ENCODE measurements at regions not wholly inside any gene's neighbourhood (a gene's known extent, or its start where the extent isn't known, plus 50 kb on each side); places are given as distances from the start of the nearest gene placed in this dataset.

DNA sequence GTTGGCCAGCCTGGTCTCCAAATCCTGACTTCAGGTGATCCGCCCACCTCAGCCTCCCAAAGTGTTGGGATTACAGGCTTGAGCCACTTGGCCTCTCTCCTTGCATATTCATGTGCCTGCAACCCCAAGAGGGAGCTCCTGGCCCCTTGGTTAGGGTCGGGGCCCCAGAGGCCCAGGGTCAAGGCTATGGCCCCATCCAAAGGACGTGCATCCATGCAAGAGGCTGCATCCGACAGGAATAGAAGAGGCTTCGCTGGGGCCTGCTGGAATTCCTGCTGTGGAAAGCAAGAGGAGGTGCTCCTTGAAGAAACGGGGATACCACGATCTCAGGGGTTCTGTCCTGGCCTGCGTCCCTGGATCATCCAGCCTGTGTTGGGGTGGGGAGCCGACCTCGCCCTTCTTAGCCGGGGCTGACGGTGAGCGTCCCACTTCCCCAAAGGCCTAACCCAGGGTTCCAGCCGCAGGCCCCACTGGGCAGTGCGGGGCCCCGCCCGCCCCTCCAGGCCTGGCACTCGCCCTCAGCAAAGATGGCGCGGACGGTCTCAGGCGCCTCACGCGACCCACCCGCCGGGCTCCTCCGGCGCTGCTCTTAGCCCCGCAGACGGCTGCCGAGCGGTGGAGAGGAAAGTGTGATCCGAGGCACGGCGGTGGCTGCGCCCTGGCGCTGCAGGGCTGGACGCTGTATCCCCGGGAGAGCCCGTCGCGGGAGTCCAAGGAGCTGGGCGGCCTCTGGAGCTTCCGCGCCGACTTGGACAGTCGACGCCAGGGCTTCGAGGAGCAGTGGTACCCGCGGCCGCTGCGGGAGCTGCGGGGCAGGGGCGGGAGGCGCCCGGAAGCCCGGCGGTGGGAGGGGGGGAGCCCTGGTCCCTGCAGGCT lies 54.7 kb downstream of the ZNF727 start:
- no peak overlapping the region for H3K27ac ChIP-seq
- TF ChIP-seq Cebpa-rat (IDR thresholded peaks at IDR 0.05): no peak
- no peak overlapping the region for H3K9ac ChIP-seq
- H3K4me3 ChIP-seq: no peak overlapping the region; the same call in 1 of the 2 replicates
- H3K9me3 ChIP-seq: peaks cover 11% of the 10 kb centered on the region
- H3K4me2 ChIP-seq: no peak overlapping the region
- H3K27me3 ChIP-seq: no peaks in the 10 kb centered on the region
- H4K20me1 ChIP-seq: no peaks in the 10 kb centered on the region
- no peaks in the 10 kb centered on the region for H3K4me1 ChIP-seq
- H3K36me3 ChIP-seq: no peaks in the 10 kb centered on the region

DNA sequence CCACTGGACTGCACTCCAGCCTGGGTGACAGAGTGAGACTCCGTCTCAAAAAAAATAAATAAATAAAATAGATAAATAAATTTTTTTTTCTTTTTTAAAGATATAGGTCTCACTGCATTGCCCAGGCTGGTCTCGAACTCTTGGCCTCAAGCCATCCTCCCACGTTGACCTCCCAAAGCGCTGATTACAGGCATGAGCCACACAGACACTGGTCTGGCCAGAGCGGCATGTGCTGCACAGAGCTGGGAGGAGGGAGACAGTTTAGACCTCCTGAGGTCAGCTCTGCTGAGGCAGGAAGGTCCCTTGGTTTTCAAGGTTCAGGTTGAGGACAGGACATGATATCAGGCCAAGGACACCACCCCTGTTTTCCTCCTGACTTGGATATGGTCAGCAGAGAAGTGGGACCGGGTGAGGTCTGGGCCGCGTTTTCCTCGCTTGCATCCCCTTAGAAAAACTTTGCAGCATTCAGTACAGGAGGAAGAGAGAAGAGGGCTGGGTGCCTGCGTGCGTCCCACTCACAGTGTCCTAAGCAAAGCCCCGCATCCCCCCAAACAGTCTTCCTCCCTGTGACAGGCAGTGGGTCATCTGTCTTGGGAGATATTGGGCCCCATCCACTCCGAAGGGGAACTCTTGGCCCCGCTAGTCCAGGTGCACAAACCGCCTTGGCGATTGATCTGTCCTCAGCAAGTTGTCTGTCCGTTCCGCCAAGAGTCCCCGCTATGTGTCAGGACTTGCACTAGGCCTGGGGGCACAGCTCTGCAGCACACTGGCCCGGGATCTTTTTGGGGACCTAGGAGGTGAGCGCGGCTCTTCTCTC lies 56.1 kb downstream of the ZNF727 start:
- no peak for TF ChIP-seq Cebpa-rat (IDR thresholded peaks at IDR 0.05)
- no peak overlapping the region for H3K4me3 ChIP-seq
- H3K36me3 ChIP-seq: no peaks in the 10 kb centered on the region
- H3K4me2 ChIP-seq: no peak overlapping the region
- H3K9me3 ChIP-seq: no peaks in the 10 kb centered on the region; the same call in none of the 2 replicates
- H4K20me1 ChIP-seq: no peaks in the 10 kb centered on the region
- H3K27me3 ChIP-seq: no peaks in the 10 kb centered on the region
- no peaks in the 10 kb centered on the region for H3K4me1 ChIP-seq
- H3K27ac ChIP-seq: no peak overlapping the region
- no peak overlapping the region for H3K9ac ChIP-seq

DNA sequence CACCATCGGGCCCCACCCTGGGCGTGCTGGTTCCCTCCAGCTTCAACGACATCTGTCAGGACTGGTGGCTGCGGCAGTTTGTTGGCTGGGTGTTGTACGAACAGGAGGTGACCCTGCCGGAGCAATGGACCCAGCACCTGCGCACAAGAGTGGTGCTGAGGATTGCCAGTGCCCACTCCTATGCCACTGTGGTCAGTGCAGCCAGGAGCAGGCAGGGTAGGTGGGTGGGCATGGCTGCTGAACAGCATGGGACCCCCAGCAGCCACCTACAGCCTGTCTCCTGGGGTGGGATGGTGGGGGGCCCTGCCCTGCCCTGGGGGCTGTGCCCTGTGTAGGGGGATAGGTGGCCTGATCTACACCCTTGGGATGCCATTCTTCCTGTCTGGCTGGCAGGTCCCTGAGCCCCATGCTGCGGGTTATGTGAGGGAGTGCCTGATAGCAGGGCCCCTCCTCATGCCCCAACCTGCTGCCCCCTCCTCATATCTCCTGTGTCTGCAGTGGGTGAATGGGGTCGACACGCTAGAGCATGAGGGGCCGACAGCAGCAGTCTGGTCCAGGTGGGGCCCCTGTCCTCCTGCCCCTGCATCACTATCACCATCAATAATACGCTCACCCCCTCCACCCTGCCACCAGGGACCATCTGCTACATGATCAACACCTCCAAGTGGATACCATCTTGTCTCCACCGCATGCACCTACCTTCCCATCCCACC lies 56.9 kb downstream of the ZNF727 start:
- no peak overlapping the region for H3K9ac ChIP-seq
- no peak for TF ChIP-seq Cebpa-rat (IDR thresholded peaks at IDR 0.05)
- H3K4me2 ChIP-seq: no peak overlapping the region
- H3K9me3 ChIP-seq: no peaks in the 10 kb centered on the region; the same call in none of the 2 replicates
- H3K36me3 ChIP-seq: no peaks in the 10 kb centered on the region
- H3K4me3 ChIP-seq: no peak overlapping the region
- H3K27me3 ChIP-seq: no peaks in the 10 kb centered on the region
- no peaks in the 10 kb centered on the region for H4K20me1 ChIP-seq
- H3K27ac ChIP-seq: no peak overlapping the region
- H3K4me1 ChIP-seq: no peaks in the 10 kb centered on the region

DNA sequence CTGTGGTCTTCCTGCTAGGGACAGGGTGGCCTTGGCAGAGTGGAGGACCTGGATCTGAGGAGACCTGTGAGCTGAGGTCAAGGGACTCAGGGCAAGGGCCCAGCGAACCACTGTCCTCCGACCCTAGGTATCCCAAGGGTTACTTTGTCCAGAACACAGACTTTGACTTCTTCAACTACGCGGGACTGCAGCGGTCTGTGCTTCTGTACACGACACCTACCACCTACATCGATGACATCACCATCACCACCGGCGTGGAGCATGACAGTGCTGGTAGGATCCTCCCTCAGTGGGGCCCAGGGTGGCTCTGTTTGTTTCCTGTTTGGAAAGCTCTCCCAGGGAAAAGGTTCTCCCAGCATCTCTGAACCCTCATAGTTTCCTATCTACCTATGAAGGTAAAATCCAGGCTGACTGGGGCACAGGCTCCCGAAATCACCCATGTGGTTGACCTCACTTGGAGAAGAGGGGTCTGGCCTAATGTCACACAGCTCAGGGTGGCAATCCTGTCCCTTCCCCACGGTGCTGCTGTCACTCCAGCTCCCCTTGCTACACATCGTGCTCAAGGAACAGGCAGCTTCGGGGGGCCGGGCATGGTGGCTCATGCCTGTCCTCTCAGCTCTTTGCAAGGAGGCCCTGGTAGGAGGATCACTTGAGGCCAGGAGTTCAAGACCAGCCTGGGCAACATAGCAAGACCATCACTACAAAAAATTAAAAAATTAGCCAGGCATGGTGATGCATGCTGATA lies 57.6 kb downstream of the ZNF727 start:
- Histone ChIP-seq H3K36me3 (no peaks in the 10 kb centered on the region), H3K9me3 (no peaks in the 10 kb centered on the region; the same call in none of the 2 replicates), H4K20me1 (no peaks in the 10 kb centered on the region), H3K27ac (no peak overlapping the region), H3K27me3 (no peaks in the 10 kb centered on the region), H3K4me1 (no peaks in the 10 kb centered on the region), H3K4me3 (no peak overlapping the region), H3K9ac (no peak overlapping the region), H3K4me2 (no peak overlapping the region)
- no peak for TF ChIP-seq Cebpa-rat (IDR thresholded peaks at IDR 0.05)

DNA sequence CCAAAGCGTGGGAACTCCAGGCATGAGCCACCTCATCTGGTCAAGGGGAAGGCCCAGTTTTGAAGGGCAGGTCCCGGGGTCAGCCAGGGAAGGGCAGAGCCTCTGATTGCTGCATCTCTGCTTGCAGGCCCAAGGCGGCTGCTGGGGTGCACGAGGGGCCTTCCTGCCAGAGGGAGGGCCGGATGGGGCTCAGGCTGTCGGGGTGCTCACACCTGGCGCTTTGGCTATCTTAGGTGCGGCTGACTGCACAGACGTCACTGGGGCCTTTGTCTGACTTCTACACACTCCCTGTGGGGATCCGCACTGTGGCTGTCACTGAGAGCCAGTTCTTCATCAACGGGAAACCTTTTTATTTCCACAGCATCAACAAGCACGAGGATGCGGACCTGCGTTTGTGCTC lies 68.7 kb downstream of the ZNF727 start:
- no peaks in the 10 kb centered on the region for H3K4me1 ChIP-seq
- no peak overlapping the region for H3K4me3 ChIP-seq
- no peak overlapping the region for H3K27ac ChIP-seq
- no peak for TF ChIP-seq Cebpa-rat (IDR thresholded peaks at IDR 0.05)
- no peaks in the 10 kb centered on the region for H4K20me1 ChIP-seq
- H3K9ac ChIP-seq: no peak overlapping the region
- H3K27me3 ChIP-seq: no peaks in the 10 kb centered on the region
- no peak overlapping the region for H3K4me2 ChIP-seq
- H3K36me3 ChIP-seq: no peaks in the 10 kb centered on the region
- H3K9me3 ChIP-seq: peaks cover 38% of the 10 kb centered on the region

DNA sequence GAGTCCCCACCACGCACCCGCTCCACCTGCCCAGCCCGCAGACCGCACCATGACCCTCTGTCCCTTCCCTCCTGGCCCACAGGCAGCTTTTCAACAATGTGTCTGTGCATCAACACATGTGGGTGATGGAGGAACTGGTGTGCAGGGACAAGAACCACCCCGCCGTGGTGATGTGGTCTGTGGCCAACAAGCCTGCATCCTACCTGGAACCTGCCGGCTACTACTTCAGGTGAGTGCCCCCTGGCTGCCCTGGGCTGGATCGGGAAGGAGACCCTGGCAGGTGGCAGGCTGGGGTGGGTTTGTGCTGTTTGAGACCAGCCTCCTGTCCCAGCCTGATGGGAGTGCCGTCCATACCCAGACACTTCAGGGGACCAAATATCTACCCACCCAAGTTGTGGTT lies 69.6 kb downstream of the ZNF727 start:
- no peaks in the 10 kb centered on the region for H4K20me1 ChIP-seq
- no peaks in the 10 kb centered on the region for H3K36me3 ChIP-seq
- H3K4me3 ChIP-seq: no peak overlapping the region
- H3K4me1 ChIP-seq: no peaks in the 10 kb centered on the region
- no peak overlapping the region for H3K27ac ChIP-seq
- no peak overlapping the region for H3K4me2 ChIP-seq
- no peak for TF ChIP-seq Cebpa-rat (IDR thresholded peaks at IDR 0.05)
- no peaks in the 10 kb centered on the region for H3K27me3 ChIP-seq
- H3K9me3 ChIP-seq: peaks cover 46% of the 10 kb centered on the region
- no peak overlapping the region for H3K9ac ChIP-seq

DNA sequence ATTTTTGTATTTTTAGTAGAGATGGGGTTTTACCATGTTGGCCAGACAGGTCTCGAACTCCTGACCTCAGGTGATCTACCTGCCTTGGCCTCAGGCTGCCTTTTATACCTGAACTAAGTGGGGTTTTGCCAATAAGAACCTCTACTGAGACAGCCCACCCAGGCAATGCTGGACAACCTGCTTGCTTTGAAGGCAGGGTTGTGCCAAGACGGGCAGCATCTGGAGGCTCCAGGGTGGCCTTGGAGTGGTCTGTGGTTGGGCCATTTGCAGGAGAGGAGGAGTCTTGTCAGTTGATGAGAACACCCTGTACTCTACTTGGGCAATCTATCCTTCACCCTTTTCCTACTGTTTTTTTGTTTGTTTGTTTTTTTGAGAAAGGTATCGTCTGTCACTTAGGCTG lies 75.3 kb upstream of the ZNF735 start:
- Histone ChIP-seq H3K27me3 (no peaks in the 10 kb centered on the region), H3K27ac (no peak overlapping the region), H3K36me3 (no peaks in the 10 kb centered on the region), H3K4me1 (no peaks in the 10 kb centered on the region), H3K4me2 (no peak overlapping the region), H3K9ac (no peak overlapping the region), H4K20me1 (no peaks in the 10 kb centered on the region), H3K9me3 (peaks cover 93% of the 10 kb centered on the region), H3K4me3 (no peak overlapping the region)
- no peak for TF ChIP-seq Cebpa-rat (IDR thresholded peaks at IDR 0.05)
